ENCODE measurements at regions not wholly inside any gene's neighbourhood (a gene's known extent, or its start where the extent isn't known, plus 50 kb on each side); places are given as distances from the start of the nearest gene placed in this dataset.
A peak's percentile ranks its signal among the peaks of the same experiment; 100 is the strongest.

DNA sequence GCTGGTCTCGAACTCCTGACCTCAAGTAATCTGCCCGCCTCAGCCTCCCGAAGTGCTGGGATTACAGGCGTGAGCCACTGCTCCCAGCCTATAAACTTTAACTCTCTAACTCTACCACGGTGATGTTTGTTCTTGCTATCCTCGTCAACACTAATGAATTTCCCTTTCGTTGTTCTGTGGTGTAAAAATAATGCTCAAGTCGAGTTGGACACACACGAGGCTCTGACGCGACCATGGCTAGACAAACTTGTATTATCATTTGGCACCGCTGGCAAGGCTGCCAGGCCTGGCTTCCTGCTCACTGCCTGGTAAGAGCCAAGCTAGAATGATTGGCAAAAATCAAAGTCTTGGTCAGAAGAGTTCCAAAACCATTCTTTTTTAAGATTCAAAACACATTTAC, 167.0 kb upstream of the KLF6 start:
- H3K27ac ChIP-seq, result peak overlapping the region; percentile 38
- H3K9me3 ChIP-seq, result no peaks in the 10 kb centered on the region
- no peak for TF ChIP-seq POLR2A (IDR thresholded peaks at IDR 0.05)
- no peak for TF ChIP-seq EP300 (IDR thresholded peaks at IDR 0.05)
- no peak for TF ChIP-seq POLR2AphosphoS5 (IDR thresholded peaks at IDR 0.05)
- TF ChIP-seq, protein P1, sequence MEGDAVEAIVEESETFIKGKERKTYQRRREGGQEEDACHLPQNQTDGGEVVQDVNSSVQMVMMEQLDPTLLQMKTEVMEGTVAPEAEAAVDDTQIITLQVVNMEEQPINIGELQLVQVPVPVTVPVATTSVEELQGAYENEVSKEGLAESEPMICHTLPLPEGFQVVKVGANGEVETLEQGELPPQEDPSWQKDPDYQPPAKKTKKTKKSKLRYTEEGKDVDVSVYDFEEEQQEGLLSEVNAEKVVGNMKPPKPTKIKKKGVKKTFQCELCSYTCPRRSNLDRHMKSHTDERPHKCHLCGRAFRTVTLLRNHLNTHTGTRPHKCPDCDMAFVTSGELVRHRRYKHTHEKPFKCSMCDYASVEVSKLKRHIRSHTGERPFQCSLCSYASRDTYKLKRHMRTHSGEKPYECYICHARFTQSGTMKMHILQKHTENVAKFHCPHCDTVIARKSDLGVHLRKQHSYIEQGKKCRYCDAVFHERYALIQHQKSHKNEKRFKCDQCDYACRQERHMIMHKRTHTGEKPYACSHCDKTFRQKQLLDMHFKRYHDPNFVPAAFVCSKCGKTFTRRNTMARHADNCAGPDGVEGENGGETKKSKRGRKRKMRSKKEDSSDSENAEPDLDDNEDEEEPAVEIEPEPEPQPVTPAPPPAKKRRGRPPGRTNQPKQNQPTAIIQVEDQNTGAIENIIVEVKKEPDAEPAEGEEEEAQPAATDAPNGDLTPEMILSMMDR (IDR thresholded peaks at IDR 0.05), result no peak
- no peak for DNase-seq (ENCODE audit: low spot score in 2 of 2)
- H3K4me3 ChIP-seq, result no peak overlapping the region
- no peaks in the 10 kb centered on the region for H3K27me3 ChIP-seq
- H3K36me3 ChIP-seq, result no peaks in the 10 kb centered on the region
- 60% methylated on average over 12 of the region's 12 CpGs for WGBS
- peaks cover under 1% of the 10 kb centered on the region for H3K4me1 ChIP-seq

DNA sequence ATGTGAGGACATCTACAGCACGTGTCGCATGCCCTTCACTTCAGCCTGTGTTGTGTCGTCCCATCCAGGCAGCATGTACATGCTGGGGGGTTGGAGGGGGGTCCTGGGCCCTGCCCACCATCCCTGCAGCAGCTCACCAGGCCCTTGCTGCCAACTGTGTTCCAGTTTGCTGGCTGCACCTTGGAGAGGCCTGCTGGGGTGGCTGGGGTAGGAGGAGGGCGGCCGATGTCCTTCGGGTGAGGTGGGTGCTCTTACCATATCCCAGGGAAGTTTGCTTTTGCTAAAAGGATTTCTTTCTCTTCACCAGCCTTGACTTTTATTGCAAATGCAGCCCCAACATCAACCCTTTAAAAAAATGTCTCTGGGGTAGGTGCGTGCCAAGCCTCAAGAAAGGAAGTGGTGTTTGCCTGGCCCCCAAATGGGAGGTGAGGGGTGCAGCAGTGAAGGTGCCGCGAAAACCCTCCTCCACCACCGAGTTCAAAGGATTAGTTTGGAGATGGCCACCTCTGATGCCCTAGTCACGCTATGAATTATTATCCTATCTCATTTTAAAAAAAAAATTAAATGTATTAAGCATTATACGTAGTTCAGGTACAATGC, 165.8 kb upstream of the KLF6 start:
- no peak overlapping the region for H3K27ac ChIP-seq

DNA sequence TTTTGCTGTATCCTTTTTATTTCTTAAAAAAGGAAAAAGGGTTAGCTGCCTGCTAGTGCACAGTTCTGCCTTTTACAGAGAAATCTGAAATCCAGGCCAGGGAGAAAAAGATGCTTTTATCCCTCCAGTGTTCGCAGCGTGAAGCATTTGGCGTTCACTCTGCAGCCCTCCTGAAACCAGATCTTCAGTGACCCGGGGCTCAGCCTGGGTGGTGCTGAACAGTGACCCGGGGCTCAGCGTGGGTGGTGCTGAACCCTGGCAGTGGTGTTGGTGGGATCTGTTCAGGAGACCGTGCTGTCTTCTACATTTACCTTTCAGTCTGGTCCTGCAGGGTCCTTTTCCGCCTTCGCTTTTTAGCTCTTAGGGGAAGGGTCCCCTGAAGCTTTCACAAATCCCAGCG, 164.7 kb upstream of the KLF6 start:
- Histone ChIP-seq H3K27me3 (no peaks in the 10 kb centered on the region), H3K27ac (no peak overlapping the region), H3K36me3 (no peaks in the 10 kb centered on the region), H3K4me1 (peaks cover 5% of the 10 kb centered on the region), H3K4me3 (no peak overlapping the region), H3K9me3 (no peaks in the 10 kb centered on the region)
- no peak for TF ChIP-seq EP300 (IDR thresholded peaks at IDR 0.05)
- TF ChIP-seq POLR2A (IDR thresholded peaks at IDR 0.05), result no peak
- TF ChIP-seq, protein P1 (IDR thresholded peaks at IDR 0.05), result no peak
- TF ChIP-seq POLR2AphosphoS5 (IDR thresholded peaks at IDR 0.05), result no peak
- no peak for DNase-seq (ENCODE audit: low spot score in 2 of 2)
- 87% methylated on average over 9 of the region's 10 CpGs for WGBS

More for the DNA sequence above, 165.8 kb upstream of the KLF6 start:
- DNase-seq (ENCODE audit: low spot score in 2 of 2), result no peak
- Histone ChIP-seq H3K4me1 (peaks cover 5% of the 10 kb centered on the region), H3K9me3 (no peaks in the 10 kb centered on the region), H3K36me3 (no peaks in the 10 kb centered on the region), H3K4me3 (no peak overlapping the region), H3K27me3 (no peaks in the 10 kb centered on the region)
- 92% methylated on average over 12 of the region's 12 CpGs for WGBS
- no peak for TF ChIP-seq POLR2A (IDR thresholded peaks at IDR 0.05)
- TF ChIP-seq, protein P1 (IDR thresholded peaks at IDR 0.05), result no peak
- no peak for TF ChIP-seq EP300 (IDR thresholded peaks at IDR 0.05)
- TF ChIP-seq POLR2AphosphoS5 (IDR thresholded peaks at IDR 0.05), result no peak

DNA sequence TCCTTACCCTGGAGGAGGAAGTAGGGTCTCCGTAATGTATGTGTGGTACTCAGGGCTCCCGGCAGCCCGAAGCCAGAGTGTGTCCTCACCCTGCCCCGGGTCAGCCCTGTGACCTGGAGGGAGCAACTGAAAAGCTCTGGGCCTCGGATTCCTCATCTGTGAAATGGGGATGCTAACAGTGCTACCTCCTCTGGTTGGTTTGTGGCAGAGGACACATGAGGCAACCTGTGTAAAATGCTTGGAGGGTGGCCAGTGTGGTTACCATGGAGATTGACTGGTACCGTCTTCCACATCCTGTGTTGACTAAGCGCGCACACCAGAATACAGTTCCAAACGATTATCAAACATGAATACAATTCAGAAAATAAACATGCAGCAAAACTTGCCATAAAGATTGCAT, 163.8 kb upstream of the KLF6 start:
- TF ChIP-seq EP300 (IDR thresholded peaks at IDR 0.05) (no peak), POLR2A (IDR thresholded peaks at IDR 0.05) (no peak), POLR2AphosphoS5 (IDR thresholded peaks at IDR 0.05) (no peak)
- TF ChIP-seq, protein P1 (IDR thresholded peaks at IDR 0.05), result no peak
- Histone ChIP-seq H3K36me3 (no peaks in the 10 kb centered on the region), H3K27ac (no peak overlapping the region), H3K4me3 (no peak overlapping the region), H3K4me1 (peaks cover 5% of the 10 kb centered on the region), H3K27me3 (no peaks in the 10 kb centered on the region), H3K9me3 (no peaks in the 10 kb centered on the region)
- peak in 1 of 2 donors; percentile 77 for DNase-seq (ENCODE audit: low spot score in 2 of 2)
- 71% methylated on average over 9 of the region's 9 CpGs for WGBS

DNA sequence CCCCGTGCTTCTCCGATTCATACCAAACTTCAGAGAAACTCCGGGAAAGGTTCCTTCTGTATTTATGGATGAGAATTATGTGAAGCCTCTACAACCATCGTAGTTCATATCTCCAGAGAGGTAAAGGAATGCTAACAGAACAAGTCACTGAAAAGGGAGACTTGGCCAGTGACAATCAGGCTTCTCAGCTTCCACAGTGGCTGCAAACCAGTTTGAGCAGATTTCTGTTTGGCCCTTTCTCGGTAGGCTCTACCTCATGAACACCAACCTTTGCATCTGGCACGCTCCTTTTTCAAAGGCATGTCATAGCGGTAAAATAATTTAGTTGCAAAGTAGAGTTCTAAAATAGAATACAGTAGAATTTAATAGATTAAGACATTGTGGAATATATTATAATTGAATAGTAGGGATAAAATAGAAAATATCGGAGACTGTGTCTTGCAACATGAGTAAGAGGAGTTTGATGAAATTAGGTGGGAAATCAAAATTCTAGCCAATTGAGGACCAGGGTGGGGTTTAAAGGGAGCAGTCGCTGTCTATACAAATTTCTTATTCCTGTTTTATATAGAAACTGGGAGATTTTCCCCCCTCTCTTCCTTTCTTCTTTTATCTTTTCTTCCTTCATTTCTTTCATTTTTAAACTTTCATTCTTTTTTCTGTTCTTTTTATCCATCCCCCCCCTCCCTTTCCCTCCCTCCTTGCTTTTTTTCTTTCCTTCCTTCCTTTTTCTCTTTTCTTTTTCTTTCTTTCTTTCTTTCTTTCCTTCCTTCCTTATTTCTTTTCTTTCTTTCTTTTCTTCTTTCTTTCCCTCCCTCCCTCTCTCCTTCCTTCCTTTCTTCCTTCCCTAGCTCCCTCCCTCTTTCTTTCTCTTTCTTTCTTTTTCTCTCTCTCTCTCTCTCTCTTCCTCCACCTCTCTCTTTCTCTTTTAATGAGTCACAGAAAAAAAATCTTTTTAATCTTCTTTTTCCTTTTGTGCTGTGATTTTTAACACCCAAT, 161.5 kb upstream of the KLF6 start:
- DNase-seq (ENCODE audit: low spot score in 2 of 2), result no peak
- Histone ChIP-seq H3K9me3 (no peaks in the 10 kb centered on the region), H3K4me3 (no peak overlapping the region), H3K36me3 (no peaks in the 10 kb centered on the region), H3K27ac (peak overlapping the region; percentile 32), H3K4me1 (peaks cover 8% of the 10 kb centered on the region), H3K27me3 (no peaks in the 10 kb centered on the region)
- 47% methylated on average over 9 of the region's 9 CpGs for WGBS
- TF ChIP-seq POLR2A (IDR thresholded peaks at IDR 0.05), result no peak
- no peak for TF ChIP-seq POLR2AphosphoS5 (IDR thresholded peaks at IDR 0.05)
- TF ChIP-seq, protein P1 (IDR thresholded peaks at IDR 0.05), result no peak
- TF ChIP-seq EP300 (IDR thresholded peaks at IDR 0.05), result no peak
